ENCODE measurements at regions not wholly inside any gene's neighbourhood (a gene's known extent, or its start where the extent isn't known, plus 50 kb on each side); places are given as distances from the start of the nearest gene placed in this dataset.

DNA sequence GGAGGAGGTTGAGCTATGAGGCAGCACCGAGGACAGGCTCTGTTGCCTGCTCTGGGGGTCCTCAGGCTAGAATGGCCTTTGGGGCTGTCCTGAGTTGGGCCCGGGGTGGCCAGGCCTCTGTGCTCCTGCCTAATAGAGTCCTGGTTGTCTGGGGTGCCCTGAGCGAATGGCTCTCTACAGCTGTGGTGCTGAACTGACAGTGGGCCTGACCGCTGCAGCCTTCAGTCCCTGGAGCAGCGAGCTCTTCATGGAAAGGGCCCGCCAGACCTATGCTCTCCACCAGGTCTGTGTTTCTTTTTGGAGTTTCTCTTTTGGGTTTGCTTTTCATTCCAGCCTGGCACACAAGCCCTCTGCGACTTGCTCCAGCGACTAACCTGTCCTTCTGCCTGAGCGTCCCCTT, 679.0 kb upstream of the RAB6C start:
- no peak for DNase-seq (ENCODE audit: low read depth)

DNA sequence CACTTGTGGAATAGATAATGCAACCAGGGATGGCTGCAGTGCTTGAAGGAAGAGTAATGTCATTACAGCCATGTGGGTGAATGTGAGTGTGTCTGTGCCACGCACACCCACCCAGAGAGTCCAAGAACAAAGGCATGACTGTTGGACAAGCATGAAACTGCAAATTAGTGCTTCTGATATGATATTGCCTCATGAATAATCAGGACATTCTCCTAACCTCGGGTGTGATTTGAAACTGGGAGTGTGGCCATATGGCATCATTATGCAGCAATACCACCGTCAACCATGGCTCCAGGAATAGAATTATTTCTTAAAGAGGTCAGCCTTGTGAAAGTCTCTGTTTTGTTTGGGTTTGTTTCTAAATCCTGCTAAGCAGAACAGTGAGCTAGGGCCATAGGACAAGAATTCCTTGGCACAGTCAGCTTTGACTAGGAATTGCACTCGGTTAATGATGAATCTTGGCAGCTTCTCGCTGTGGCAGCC, 678.0 kb upstream of the RAB6C start:
- DNase-seq (ENCODE audit: low read depth) = no peak

DNA sequence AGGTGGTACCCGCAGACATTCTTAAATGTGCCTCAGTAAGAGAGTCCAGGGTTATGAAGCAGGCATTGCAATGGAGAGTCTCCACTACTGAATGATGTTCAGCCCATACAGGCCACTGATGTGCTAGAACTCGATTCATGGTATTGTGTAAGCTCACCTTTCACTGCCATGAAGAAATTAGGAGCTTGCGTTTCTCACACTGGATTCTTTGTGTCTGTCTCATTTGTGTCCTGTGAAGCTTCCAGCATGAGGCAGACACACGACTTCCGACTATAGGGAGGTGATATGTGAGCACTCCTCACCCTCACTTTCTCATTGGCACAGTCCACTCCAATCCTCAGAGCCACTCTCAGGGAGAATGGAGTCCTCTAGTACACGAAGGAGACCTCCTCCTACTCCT, 677.4 kb upstream of the RAB6C start:
- DNase-seq (ENCODE audit: low read depth) = no peak

DNA sequence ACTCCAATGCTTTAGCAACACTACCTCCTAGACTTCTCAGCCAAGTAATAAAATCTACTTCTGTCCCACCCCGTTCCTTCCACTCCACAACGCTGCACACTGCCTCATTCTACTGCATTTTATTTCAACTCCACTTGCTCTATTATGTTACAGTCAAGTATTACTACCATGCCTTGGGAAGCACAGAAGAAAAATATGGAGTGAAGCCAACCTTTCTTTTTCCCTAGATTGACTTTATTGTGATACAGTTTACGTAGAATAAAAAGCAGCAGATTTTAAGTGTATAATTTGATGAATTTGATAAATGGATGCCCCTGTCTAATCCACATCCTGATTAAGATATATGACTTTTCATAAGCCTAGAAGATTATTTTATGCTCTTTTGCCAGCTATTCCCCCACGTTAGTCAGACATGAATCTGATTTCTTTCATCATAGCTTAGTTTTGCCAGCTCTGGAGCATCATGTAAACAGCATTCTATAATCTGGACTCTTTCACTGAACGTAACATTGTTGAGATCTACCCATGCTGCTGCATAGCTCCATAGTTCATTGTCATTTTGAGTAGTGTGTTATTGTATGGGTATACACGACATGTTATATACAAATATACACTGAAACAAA, 676.8 kb upstream of the RAB6C start:
- no peak for DNase-seq (ENCODE audit: low read depth)

DNA sequence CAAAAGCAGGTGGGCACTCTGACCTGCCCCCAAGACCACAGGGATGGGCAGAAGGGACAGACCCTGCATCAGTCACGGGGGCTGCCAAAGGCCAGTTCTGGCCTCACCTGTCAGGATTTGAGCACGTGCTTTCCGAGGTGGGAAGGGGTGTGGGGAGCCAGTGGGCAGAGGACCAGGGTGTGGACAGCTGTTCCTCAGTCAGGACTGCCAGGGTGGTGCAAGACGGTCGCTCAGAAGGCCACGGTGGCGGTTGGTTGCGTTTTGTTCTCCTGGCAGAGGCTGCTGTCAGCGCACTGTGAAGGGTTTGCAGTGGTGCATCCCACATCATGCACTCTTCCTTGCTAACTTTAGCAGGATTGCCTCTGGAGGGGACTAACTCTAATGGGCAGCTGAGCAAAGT, 665.3 kb upstream of the RAB6C start:
- DNase-seq (ENCODE audit: low read depth) = no peak

DNA sequence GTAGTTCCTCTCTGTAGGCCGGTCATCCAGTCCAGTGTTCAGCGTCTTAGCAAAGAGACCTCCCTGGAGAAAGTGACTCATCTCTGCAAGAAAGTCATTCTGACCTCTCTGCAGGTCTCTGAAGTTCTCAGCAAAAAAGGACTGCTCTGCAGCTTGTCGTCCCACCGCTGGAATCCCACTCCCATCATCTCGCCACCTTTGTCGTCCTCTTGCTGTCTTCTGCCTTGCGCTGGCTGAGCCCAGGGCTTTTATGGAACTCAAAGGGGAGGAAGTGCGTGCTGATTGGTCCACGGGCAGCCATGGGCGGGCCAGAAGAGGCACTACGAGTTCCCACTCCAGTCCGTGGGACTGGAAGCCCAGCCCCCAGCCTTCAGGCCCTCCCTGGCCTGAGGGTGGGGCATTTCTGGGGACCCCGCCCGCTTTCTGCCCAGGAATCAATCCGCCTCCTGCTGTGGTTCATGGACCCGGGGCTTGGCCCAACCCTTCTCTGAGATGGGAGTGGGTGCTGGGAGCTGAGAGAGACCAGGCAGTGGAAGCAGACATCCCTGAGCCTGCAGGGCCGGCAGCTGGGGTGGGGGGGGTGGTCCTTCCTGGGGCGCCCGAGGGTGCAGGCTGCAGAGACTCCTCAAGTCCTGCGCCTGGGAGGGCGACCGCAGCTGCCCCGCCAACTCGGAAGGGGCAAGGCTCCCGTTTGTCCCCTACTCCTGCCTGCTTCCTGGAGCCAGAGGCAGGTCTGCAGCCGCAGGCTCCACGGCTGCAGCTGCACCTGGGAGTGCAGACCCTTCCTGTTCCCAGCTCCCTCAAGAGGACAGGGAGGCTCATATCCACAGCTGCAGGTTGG, 660.7 kb upstream of the RAB6C start:
- no peak for DNase-seq (ENCODE audit: low read depth)

DNA sequence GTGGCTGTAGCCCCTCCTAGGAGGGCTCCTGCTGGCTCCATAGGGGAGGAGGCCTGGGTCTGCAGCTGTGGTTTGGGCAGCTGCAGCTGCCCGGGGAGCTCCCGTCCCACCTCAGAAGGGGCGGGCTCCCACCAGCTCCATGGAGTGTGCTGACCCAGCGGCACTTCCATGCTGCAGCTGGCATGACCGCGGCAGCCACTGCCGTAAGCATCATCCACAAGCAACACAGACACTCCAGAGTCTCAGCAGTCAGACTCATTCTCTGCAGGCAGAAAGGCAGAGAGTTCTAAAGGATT, 660.1 kb upstream of the RAB6C start:
- DNase-seq (ENCODE audit: low read depth) = no peak

DNA sequence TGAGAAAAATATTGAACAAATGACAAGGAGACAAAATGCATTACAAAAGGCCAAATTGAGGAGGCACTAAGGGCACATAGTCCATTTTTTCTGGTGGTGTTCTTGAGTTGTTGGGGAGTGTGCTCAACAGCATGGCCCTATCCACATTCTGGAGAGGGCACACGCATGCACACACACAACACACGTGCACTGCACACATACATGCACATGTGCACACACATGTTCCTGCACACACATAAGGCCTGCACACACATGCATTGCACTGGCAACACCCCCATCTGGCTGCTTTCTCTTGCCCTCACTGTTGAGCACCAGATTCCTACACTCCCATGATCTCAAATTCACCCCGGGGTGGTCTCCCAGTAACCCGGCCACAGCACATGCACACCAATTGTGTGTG, 659.2 kb upstream of the RAB6C start:
- DNase-seq (ENCODE audit: low read depth) = no peak

DNA sequence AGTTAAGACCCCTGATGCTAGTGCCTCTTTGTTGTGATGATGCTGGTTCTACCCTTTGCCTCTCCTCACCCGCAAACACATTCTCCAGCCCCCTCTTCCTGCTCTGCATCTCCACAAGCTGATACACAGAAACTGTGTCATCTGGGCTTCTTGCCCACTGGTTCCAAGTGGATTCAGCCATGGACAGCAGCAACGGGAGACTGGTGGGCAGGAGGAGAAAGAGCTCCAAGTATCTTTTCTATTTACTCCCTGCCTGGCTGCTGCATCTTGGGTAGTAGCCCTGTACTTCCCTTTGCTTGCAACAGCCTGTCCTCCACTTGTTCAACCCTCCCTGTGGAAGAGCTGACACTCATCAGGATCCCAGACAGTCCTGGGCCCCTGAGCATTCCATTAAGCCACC, 655.1 kb upstream of the RAB6C start:
- DNase-seq (ENCODE audit: low read depth) = no peak

DNA sequence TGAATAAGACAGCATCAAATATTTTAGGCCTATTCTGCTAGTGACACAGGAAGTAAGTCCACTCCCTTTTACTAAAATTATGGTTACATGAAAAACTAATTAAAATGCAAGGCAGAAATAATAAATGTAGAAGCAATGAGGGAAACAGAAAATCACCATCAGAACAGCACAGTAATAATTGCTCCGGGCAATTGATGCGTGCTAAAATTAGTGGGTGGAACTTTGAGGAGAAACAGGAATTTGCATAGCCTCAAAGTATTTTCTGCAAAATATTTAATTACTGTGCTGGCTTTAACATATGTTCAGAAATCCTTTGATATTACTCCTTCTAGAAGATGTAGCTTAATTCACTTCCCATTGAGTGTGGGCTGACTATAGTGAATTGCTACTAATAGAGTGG, 654.3 kb upstream of the RAB6C start:
- no peak for DNase-seq (ENCODE audit: low read depth)

DNA sequence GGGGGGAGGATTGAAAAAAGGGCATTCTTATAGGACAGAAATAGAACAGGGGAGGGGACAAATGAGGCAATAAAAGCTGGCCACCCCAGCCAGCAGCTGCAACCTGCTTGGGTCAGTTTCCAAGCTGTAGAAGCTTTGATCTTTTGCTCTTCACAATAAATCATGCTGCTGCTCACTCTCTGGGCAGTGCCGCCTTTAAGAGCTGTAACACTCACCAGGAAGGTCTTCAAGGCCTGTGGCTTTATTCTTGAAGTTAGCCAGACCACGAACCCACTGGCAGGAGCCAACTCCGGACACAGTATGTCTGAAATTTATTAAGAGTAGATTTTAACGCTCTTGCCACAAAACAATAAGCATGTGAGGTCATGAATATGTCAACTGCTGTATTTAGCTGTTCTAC, 649.9 kb upstream of the RAB6C start:
- no peak for DNase-seq (ENCODE audit: low read depth)

DNA sequence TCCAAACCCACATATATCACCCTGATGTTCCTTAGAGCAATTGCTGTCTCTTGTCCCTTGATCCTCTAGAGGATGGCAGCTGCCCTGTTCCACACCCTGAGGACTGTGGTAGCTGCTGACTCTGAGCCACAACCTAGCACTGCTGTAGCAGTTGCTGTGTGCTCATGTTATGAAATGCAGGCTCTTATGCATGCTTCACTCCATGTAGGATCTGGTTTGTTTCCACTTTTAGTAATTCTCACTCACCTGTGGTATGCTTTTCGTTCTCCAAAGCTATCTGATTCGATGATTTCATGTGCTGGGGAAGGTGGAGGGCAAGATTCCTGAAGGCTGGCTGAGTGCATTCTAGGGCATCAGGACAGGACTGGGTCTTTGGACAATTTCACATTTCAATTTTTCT, 649.0 kb upstream of the RAB6C start:
- DNase-seq (ENCODE audit: low read depth) = no peak

DNA sequence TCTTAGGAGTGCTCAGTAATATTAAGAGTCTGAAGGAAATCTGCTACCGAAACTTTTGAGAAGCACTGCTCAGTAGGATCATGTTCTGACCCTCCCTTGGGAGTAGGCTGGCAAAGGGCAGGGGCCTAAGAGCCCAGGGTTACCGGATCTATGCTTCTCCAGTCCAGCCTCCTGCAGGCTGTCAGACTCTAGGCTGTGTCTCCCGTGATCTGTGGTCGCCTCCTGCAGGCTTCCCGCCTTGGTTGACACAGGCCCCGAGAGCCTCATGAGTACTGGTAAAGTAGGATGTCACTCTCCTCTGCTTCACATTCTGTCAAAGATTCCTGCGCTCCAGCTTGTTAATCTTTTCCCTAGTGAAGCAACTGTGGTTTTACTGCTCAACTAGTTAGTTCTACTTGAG, 647.8 kb upstream of the RAB6C start:
- DNase-seq (ENCODE audit: low read depth) = no peak

DNA sequence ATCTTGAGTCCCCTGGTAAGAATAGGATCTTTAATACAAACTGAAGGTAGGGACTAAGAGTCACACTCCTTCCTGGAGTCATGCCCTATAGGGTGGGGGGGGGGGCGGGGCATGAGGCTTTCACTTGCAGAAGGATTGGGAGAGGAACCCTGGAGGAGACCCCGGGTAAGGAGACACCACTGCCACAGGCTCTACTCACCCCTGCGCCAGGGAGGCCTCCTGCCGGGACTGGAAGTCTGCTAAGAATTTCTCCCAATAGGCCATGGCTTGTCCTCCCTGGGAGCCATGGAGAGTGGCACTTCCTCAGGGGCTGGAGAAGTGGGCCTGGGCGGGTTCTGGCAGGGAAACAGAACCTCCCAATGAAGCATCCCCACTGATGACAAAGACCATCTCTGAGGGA, 645.3 kb upstream of the RAB6C start:
- no peak for DNase-seq (ENCODE audit: low read depth)

DNA sequence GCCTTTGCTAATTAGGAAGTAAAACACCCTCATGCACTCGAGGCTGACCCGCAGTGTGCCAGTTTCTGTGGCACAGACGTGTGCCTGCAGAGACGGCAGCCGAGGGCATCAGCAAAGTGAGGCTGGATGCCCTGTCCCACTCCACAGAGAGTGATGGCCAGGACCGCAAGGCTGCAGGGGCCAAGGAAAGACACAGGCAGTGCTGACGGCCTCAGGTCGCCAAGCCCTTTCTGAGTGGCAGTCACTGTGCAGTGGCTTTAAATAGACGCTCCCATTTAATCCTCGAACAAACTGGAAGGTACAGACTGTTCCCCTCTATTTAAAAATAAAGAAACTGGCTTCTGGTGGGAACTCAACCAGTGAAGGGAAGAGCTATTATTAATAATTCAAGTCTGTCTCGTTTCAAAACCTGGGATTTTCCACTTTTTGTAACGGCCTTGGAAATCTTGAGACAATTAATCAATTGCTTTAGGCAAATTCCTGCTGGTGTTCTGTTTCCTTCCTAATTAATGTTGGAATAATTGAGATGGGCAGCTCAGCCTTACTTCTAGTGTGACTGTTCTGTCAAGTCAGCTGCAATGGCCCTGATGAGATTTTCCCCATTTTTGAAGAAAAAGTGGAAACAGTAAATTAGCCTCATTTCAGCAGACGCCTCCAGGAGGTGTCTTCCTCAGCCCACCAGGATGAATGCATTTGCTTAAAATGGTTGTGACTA, 644.6 kb upstream of the RAB6C start:
- DNase-seq (ENCODE audit: low read depth) = no peak

DNA sequence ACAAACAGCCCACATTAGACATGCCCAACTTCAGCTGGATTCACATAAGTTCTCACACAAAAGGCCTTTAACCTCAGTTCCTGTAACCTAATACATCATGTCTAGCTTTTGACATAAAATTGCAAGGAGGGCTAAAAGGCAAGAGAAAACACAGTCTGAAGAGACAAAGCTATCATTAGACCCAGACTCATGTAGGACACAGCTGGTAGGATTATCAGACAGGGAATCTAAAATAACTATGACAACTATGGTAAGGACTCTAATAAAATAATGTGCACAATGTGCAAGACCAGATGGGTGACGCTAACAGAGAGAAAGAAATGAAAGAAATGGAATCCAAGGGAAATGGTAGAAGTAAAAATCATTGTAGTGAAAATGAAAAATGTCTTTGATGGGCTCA, 643.2 kb upstream of the RAB6C start:
- DNase-seq (ENCODE audit: low read depth) = no peak

DNA sequence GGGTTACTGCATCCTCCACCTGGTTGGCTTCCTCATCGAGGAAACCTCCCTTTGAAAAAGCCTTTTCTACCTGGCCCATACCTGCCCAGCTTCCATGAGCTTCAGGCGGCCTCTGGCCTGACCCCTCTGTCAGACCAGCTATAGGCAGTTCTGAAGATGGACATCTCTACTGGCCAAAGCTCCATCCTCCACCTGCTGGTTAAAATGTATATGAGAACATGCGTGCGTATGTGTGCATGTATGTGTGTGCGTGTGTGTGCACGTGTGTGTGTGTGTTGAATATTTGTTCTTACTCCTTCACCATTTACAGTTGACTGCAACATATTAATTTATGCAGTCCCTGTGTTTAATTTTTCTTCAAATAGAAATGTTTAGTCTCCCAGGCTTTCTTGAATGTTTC, 642.4 kb upstream of the RAB6C start:
- DNase-seq (ENCODE audit: low read depth) = no peak

DNA sequence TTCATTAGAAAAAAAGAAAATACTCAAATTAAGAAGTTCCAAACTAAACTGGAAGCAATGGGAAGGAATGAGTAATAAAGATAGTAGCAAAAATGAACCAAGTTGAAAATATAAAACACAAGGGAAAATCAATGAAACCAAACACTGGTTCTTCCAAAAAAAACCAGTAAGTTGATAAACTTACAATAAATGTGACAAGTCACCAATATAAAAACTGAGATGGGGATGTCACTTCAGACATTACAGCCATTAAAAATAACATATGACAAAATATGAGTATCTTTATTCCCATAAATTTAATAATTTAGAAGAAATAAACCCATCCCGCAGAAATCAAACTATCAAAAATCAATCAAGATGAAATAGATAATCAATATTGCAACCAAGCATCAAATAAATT, 633.9 kb upstream of the RAB6C start:
- no peak for DNase-seq (ENCODE audit: low read depth)

DNA sequence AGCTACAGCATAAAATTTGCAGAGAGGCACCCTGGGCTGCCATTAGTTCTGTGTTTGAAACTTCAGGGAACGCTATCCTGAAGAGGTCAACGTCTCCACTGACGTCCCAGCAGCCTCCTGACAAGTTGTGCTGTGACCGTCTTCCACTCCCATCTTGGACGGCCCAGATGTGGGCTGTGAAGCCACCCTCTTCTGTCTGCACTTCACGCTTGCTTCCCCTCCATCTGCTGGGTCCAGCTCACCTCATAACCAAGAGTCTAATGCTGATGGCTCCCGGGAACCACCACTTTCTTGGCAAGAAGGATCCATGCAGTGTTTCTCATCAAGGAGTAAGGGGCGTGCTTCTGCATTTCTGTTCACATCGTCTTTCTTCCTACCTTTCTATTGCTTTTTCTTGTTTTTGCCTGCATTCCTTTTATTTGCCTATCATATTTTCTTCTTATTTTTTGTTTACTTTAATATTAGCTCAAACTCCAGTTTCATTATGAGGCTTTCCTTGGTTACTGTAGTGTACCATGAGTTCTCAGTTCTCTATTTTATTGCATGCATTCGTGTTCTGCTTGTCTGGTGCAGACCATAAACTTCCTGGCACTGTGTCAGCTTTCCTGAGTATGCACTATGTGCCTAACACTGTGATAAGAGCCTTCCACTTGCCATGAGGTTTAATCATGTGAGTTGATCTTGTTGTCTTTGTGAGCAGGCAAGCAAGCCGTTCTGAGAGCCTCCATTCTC, 631.8 kb upstream of the RAB6C start:
- DNase-seq (ENCODE audit: low read depth) = no peak

DNA sequence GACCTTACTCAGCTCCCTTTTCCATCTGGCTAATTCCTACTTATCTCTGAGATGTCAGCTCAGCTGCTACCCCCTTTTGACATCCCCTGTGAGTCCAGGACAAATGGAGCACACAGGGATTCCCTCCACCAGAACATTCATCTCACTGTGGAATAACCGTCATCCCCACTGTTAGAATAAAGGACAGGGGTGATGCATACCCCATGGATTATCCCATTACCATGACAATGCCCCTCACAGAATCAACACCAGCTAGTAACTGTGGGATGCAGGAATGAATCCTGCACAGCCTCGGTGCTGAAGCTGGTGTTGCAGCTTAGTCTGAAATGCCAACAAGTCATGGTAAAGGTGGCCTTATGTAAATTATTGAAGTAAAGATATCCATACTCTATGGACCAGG, 624.8 kb upstream of the RAB6C start:
- DNase-seq (ENCODE audit: low read depth) = no peak

DNA sequence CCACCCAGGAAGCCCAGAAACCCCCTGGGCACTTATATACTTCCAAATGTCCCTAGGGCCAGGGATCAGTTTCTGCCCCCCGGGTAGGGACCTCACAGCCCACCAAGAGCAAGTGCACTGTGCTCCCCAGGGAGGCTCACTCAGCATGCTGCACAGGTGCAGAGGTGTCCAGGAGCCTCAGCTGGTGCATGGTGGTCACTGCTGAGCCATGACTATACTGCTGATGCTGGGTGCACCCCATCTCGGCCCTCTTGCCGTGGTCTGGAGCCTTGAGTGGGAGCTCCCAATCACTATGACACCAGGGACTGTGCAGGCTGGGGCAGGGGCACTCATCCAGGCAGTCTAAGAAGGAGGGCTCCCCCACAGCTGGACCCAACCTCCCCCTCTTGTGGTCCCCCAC, 617.8 kb upstream of the RAB6C start:
- DNase-seq (ENCODE audit: low read depth) = no peak

DNA sequence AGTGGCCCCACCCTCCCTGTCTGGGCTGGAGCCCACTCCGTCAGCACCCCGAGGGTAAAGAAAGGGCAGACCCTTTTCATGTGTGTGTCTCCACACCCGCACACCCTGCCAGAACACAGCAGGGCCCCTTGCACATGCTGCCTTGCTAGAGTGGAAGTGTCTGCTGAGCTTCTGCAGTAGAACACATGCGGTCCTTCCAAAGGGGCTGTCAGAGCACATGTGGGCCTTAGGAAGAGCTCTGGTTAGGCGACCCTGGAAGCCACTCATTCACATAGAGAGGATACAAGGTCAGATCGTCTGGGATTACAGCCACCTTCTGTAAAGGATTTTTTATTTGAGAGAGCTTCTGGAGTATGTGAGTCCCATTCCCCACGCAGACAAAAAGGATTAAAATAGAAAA, 613.2 kb upstream of the RAB6C start:
- DNase-seq (ENCODE audit: low read depth) = no peak

DNA sequence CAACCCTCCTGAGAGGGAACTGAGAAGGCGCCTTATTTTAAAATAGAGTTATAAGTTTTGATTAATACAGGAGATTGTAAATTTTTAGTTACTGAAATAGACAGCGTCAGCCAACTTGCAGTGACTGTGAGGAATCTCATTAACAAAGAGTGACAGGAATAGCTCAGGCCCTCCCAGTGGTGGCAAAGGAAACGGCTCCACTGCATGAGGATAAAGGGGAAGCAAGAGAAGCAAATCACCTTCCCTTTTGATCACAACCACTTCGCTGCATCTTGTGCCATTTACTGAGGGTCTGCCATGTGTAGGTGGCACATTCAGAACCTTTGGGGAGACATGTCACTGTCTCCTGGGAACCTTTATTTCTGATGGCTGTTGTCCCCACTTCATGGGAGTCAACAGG, 612.4 kb upstream of the RAB6C start:
- DNase-seq (ENCODE audit: low read depth) = no peak
